NCI-H748 (cell line): ENCODE measurements at regions not wholly inside any gene's neighbourhood (a gene's known extent, or its start where the extent isn't known, plus 50 kb on each side); places are given as distances from the start of the nearest gene placed in this dataset.
A peak's percentile ranks its signal among the peaks of the same experiment; 100 is the strongest.

Experiments
- DNase-seq: peaks from one replicate; lab custom pipeline; 2025; ENCODE audit not compliant: unreplicated experiment; lab: John Stamatoyannopoulos, UW

DNA sequence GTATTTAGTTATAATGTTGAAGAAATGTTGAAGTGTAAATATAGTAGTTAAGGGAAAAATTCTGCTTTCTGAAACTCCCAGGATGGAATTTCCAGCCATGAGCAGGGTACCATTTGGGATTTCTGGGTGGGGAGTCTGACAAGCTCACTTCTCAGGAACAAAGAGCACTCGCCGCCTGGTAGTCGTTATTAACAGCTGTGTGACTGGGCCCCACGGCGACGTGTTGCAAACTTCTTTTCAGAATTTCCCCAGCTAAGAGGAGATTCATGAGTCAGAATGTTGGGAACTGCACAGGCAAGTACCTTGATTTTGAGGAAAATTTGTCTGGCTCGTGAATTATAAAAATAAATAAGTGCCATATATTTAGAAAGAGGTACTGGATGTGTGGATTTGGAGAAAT lies 103.7 kb downstream of the LACC1 start:
- no peak for DNase-seq

- no peak for DNase-seq
Measured at GRCh38 chr13:43984292-43984691, 104.6 kb downstream of the LACC1 start.

- peak; percentile 98 for DNase-seq
Measured at GRCh38 chr13:43985422-43986072, 105.8 kb downstream of the LACC1 start.

DNA sequence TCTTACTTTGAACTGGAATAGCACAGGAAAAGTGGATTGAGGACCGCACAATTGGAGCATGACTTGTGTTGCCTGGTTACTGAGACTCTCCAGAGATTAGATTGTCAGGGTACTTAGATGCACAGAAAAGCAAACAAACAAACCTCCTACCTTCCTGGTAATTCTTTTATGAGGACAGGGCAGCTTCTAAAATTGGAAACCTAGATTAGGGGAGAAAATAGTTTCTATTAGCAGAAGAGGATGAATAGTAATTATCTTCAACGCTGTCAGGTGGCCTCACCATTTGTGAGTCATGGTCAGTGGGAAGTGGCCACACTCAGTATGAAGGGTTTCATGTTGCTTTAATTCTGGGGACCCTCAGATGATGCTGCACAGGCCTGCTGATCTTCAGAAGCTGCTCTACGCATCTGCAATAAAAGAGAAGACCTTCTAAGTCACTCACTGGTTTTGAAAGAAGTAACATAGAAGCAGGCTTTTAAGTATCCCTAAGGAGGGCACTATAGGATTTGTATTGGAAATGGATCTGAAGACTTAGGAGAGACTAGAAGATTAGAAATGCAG lies 106.8 kb downstream of the LACC1 start:
- peak; percentile 97 for DNase-seq

DNA sequence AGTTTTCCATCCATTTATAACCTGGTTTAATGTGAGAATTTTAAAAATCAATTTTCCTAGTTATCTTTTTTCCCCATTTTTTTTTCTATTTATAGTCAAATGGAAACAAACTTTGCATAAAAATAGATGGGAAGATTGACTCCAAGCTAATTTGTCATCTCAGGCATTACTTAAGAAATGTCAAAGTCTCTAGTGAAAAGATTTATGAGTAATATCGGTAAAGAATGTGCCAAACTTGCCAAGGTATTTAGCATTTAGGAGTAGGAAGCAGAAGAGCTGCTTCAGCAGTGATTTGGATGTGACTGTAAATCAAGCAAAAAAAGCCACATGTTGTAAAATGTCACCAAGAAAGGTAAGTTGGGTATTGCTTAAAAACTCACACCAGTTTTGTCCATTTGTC lies 108.6 kb downstream of the LACC1 start:
- DNase-seq = no peak

DNA sequence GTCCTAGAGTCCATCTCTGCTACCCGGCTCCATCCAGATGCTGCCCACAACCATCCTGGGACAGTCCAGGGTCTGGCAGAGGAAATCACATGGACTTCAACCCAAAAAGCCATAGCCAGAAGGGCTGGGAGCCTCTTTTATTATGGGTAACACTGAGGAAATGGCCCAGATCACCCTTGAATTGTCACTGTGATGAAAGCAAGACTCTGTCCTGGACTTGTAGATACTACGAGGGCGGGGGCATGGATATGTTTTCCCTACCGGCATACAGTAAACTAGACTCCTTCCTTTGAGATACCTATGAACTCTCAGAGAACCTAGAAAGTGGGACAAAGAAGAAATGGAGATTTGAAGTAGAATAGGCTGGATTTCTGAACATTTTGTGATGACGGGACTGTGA lies 110.3 kb downstream of the LACC1 start:
- DNase-seq = no peak

DNA sequence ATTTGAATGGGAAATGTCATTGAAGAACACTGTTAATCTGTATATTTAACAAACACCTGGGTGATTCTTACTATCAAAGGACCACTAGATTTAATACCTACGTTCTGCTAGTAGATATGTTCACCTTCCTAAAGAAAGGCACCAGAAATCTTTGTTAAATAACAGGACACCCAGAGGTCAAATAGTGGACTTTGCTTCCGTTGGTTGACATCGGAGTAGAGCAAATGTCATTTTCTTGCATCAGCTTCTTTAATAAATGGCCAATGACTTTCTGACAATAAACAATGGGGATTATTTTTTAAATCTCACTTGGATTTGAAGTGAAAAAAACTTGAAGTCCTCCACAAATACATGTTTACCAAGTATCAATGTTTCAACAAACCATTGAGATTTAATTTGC lies 111.1 kb downstream of the LACC1 start:
- no peak for DNase-seq

- peak; percentile 71 for DNase-seq
Measured at GRCh38 chr13:43991773-43992201, 112.1 kb downstream of the LACC1 start.

- DNase-seq = no peak
Measured at GRCh38 chr13:43992211-43992610, 112.5 kb downstream of the LACC1 start.

- no peak for DNase-seq
Measured at GRCh38 chr13:43994999-43995859, 115.5 kb downstream of the LACC1 start.

GRCh38 chr13:43996221-43996620 lies 116.5 kb downstream of the LACC1 start:
- no peak for DNase-seq

DNA sequence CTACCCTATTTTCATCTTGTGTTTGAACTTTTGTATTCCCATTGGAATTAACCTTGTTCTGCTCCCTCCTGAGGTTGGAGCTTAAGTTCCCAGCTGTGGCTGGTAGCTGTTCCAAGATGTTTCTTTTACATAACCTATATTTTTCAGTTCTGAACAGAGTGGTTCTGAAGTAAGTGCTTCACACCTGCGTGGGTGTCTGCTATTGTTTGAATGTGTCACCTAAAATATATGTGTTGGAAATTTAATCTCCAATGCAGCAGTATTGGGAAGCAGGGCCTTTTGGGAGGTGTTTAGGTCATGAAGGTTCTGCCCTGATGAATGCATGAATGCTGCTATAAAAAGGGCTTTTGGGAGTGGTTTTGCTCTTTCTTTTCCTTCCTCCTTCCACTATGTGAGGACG lies 123.8 kb downstream of the LACC1 start:
- no peak for DNase-seq

DNA sequence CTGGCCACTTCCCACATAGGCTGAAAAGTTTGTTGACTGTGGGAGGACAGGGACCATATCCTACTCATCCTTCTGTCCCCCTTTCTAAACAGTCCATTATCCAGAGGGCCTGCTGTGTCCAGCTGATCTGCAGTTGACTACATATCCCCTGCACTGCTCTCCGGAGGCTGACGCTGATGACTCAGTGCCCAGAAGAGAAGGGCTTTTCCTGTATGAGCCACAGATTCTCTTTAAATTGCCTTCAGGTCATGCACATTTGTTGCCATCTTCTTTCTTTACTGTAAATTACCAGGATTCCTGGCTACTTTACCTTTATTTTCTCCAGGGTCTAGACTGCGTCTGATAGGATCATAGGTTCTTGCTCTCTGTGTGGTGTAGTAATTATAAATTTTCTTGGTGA lies 125.2 kb downstream of the LACC1 start:
- DNase-seq = no peak

DNA sequence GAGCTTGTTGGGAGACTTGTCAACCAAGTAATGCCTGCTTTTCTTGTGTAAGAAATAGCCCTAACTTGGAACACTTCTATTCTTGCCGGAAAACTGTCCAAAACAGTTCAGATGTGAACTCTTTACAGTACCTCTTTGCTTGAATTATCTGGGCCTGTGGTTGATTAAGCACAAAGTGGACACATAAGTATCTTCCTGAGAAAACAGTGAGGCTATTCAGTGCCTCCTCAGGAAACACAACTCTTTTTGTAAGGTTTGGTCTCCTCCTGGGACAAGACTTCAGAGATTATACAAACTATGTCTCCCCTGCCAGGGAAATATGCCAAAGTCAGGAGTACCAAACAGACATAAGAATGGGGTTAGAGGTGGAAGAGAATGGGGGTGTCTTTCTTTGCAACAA lies 127.7 kb downstream of the LACC1 start:
- DNase-seq = no peak

GRCh38 chr13:44011036-44011435 lies 131.3 kb downstream of the LACC1 start:
- DNase-seq = no peak

GRCh38 chr13:44012910-44013757 lies 133.4 kb downstream of the LACC1 start:
- no peak for DNase-seq

DNA sequence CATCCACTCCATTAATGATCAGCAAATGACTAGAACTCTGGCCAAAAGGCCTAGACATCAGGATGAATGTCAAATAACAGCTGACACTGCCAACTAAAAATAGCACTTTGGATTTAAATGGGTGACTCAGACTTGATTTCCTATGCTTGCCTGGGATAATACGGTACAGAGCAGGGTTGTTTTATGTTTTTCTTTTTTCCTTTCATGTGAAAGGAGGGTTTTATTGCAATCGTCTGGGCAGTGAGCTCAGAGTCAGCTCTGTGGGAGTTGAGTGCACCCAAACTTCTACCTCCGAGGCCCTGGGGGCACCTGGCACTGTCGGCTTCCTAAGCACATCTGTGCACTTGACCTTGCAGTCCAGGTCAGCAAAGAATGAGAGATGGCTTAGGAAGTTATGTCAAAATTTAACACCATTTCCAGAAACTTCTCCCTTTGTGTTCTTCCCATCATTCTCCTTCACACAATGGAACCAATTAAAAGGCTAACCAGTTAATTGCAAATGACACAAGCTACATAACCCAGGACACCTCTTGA lies 134.1 kb downstream of the LACC1 start:
- DNase-seq = no peak

- DNase-seq = no peak
Measured at GRCh38 chr13:44014501-44014900, 134.8 kb downstream of the LACC1 start.

DNA sequence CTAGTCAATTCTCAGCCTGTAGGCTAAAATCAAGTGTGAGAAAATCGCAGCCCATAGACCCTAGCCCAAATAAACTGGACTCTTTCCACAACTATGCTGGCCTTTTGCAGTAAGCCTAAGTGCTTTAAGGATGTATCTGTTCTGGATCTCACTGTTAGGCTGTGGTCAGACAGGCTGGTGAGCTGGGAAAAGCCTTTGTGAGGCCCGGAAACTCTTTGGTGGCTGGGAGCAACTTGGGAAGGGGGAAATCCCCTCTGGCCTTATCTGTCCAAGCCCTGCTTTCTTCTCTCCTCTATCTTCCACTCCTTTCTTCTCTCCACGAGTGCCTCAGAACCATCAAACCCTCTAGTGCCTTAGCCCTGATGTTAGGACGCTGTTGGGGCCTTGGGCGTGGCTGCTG lies 135.4 kb downstream of the LACC1 start:
- no peak for DNase-seq

DNA sequence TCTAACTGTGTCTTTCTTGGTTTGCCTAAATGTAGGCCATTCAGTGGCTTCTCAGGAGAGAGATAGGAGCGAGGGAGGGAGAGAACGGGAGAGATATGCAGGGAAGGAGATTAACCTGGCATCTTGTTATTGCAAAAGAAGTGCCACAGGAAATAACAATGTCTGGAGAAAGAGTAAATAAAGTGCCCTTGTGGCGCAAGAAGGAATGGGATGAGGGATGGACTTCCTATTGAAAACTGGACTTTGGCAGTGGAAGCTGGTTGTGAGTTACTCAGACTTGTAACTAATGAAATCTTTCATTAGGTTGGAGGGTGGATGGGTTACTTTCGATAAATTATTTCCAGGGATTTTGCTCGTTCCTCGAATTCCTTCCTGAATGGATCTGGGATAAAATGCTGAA lies 136.1 kb downstream of the LACC1 start:
- DNase-seq = no peak

DNA sequence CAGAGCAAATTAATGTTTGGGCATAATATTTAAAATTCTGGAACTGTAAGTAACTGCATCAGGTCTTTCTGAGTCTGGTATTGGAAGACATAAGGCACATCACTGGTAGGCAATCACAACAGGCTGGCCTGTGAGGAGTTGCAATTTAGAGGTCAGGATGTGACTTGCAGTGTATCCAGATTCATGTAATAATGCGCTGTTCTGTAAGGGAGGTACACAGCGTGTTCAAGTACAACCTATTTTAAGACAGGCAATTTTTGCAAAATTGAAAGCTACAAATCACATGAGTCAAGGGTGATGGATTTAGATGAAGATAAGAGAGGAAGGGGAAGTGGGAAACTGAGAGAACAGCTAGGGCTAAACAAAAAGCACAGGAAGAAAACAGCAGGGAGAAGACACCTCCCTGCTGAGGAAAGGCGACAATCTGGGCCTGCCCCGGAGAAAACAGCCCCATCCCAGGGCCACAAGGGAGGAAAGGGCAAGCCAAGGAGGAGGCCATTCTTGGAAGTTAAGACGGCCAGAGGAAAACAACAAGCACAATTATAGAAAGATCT lies 138.1 kb downstream of the LACC1 start:
- DNase-seq = no peak
